Ishikawa (cell line): ENCODE measurements at regions not wholly inside any gene's neighbourhood (a gene's known extent, or its start where the extent isn't known, plus 50 kb on each side); places are given as distances from the start of the nearest gene placed in this dataset.

Source experiments
- CEBPB ChIP-seq: IDR thresholded peaks from 2 replicates; pipeline ENCODE4 v1.6.1; 2012
- CREB1 ChIP-seq: IDR thresholded peaks from 2 replicates; pipeline ENCODE4 v1.6.1; 2012; ENCODE audit warnings: low read depth
- EP300 ChIP-seq: IDR thresholded peaks from 2 replicates; pipeline ENCODE4 v1.6.1; 2012; ENCODE audit warnings: borderline replicate concordance
- FOXM1 ChIP-seq: IDR thresholded peaks from 2 replicates; pipeline ENCODE4 v1.6.1; 2012; ENCODE audit warnings: low read depth, borderline replicate concordance
- NFIC ChIP-seq: IDR thresholded peaks from 2 replicates; pipeline ENCODE4 v1.6.1; 2012
- RAD21 ChIP-seq: IDR thresholded peaks from 2 replicates; pipeline ENCODE4 v1.6.1; 2012; ENCODE audit warnings: low read depth
- TAF1 ChIP-seq: IDR thresholded peaks from 2 replicates; pipeline ENCODE4 v1.6.1; 2012; ENCODE audit warnings: low read depth, mild to moderate bottlenecking
- YY1 ChIP-seq: IDR thresholded peaks from 2 replicates; pipeline ENCODE4 v1.6.1; 2012; ENCODE audit warnings: low read depth
- ZBTB7A ChIP-seq: IDR thresholded peaks from 2 replicates; pipeline ENCODE4 v1.6.1; 2012; ENCODE audit warnings: low read depth
- TF ChIP-seq, protein P1 (sequence below): IDR thresholded peaks from 2 replicates; pipeline ENCODE4 v1.6.1; 2012; ENCODE audit warnings: low read depth, mild to moderate bottlenecking
- TF ChIP-seq, protein P2 (sequence below): IDR thresholded peaks from 2 replicates; pipeline ENCODE4 v1.6.1; 2012

DNA sequence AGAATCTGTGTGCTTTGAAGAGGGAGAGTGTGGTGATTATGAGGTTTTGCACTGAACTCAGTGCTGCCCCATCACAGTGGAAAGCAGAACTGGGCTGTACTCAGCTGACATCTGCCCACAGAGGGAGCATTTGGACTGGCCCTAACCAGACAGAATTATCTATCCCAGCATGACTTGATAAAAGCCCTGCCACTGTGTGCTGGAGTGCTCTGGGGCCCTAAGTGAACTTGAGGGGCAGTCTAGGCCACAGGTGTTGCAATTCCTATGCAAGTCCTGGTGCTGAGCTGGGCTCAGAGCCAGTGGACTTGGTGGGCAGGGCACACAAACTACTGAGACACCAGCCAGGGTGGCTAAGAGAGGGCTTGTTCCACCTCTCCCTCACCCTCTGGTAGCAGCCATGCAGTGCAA, 269.2 kb upstream of the CTNNB1 start:
- TF ChIP-seq NFIC (no peak), CEBPB (no peak), TAF1 (no peak), RAD21 (no peak), EP300 (no peak), ZBTB7A (no peak), FOXM1 (no peak), CREB1 (no peak), YY1 (no peak)
- TF ChIP-seq, protein P1, sequence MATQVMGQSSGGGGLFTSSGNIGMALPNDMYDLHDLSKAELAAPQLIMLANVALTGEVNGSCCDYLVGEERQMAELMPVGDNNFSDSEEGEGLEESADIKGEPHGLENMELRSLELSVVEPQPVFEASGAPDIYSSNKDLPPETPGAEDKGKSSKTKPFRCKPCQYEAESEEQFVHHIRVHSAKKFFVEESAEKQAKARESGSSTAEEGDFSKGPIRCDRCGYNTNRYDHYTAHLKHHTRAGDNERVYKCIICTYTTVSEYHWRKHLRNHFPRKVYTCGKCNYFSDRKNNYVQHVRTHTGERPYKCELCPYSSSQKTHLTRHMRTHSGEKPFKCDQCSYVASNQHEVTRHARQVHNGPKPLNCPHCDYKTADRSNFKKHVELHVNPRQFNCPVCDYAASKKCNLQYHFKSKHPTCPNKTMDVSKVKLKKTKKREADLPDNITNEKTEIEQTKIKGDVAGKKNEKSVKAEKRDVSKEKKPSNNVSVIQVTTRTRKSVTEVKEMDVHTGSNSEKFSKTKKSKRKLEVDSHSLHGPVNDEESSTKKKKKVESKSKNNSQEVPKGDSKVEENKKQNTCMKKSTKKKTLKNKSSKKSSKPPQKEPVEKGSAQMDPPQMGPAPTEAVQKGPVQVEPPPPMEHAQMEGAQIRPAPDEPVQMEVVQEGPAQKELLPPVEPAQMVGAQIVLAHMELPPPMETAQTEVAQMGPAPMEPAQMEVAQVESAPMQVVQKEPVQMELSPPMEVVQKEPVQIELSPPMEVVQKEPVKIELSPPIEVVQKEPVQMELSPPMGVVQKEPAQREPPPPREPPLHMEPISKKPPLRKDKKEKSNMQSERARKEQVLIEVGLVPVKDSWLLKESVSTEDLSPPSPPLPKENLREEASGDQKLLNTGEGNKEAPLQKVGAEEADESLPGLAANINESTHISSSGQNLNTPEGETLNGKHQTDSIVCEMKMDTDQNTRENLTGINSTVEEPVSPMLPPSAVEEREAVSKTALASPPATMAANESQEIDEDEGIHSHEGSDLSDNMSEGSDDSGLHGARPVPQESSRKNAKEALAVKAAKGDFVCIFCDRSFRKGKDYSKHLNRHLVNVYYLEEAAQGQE = no peak
- TF ChIP-seq, protein P2, sequence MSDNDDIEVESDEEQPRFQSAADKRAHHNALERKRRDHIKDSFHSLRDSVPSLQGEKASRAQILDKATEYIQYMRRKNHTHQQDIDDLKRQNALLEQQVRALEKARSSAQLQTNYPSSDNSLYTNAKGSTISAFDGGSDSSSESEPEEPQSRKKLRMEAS = no peak
